ENCODE measurements at regions not wholly inside any gene's neighbourhood (a gene's known extent, or its start where the extent isn't known, plus 50 kb on each side); places are given as distances from the start of the nearest gene placed in this dataset.

- no peak overlapping the region for H2AFZ ChIP-seq (ENCODE audit: low read depth, low read length)
- no peak overlapping the region for H3K27ac ChIP-seq (ENCODE audit: low read length)
- no peak overlapping the region for H3K4me3 ChIP-seq (ENCODE audit: low read length)
- TF ChIP-seq EZH2phosphoT487 (IDR thresholded peaks at IDR 0.05; ENCODE audit: low read depth) (no peak), CTCF (IDR thresholded peaks at IDR 0.05; ENCODE audit: low read depth, low read length) (no peak)
- H3K4me1 ChIP-seq (ENCODE audit: low read length): no peaks in the 10 kb centered on the region
- no peaks in the 10 kb centered on the region for H3K79me2 ChIP-seq (ENCODE audit: low read length)
- H3K36me3 ChIP-seq (replicated peaks; ENCODE audit: low read depth, low read length): no peaks in the 10 kb centered on the region
- H3K4me2 ChIP-seq (ENCODE audit: low read length): no peak overlapping the region
- H3K9ac ChIP-seq (ENCODE audit: low read length): no peak overlapping the region
- H4K20me1 ChIP-seq (ENCODE audit: insufficient read depth, low read length): no peaks in the 10 kb centered on the region
- H3K27me3 ChIP-seq (ENCODE audit: low read depth, low read length): peaks cover 9% of the 10 kb centered on the region
- no peaks in the 10 kb centered on the region for H3K9me3 ChIP-seq (ENCODE audit: insufficient read depth, low read length)
Measured at GRCh38 chr16:50862818-50863643, 121.1 kb downstream of the CYLD start.

- H3K27ac ChIP-seq (ENCODE audit: low read length): no peak overlapping the region
- H3K9ac ChIP-seq (ENCODE audit: low read length): no peak overlapping the region
- no peak overlapping the region for H3K4me3 ChIP-seq (ENCODE audit: low read length)
- no peaks in the 10 kb centered on the region for H3K9me3 ChIP-seq (ENCODE audit: insufficient read depth, low read length)
- no peak overlapping the region for H3K4me2 ChIP-seq (ENCODE audit: low read length)
- H2AFZ ChIP-seq (ENCODE audit: low read depth, low read length): no peak overlapping the region
- no peaks in the 10 kb centered on the region for H3K36me3 ChIP-seq (replicated peaks; ENCODE audit: low read depth, low read length)
- TF ChIP-seq EZH2phosphoT487 (IDR thresholded peaks at IDR 0.05; ENCODE audit: low read depth) (no peak), CTCF (IDR thresholded peaks at IDR 0.05; ENCODE audit: low read depth, low read length) (no peak)
- no peaks in the 10 kb centered on the region for H3K79me2 ChIP-seq (ENCODE audit: low read length)
- H3K4me1 ChIP-seq (ENCODE audit: low read length): no peaks in the 10 kb centered on the region
- no peaks in the 10 kb centered on the region for H4K20me1 ChIP-seq (ENCODE audit: insufficient read depth, low read length)
- H3K27me3 ChIP-seq (ENCODE audit: low read depth, low read length): peaks cover 5% of the 10 kb centered on the region; the same call in 1 of the 2 replicates
Measured at GRCh38 chr16:50861970-50862411, 120.1 kb downstream of the CYLD start.

- Histone ChIP-seq H3K27me3 (ENCODE audit: low read depth, low read length) (peaks cover 4% of the 10 kb centered on the region; the same call in 1 of the 2 replicates), H3K27ac (ENCODE audit: low read length) (no peak overlapping the region), H3K9ac (ENCODE audit: low read length) (no peak overlapping the region), H3K9me3 (ENCODE audit: insufficient read depth, low read length) (no peaks in the 10 kb centered on the region), H3K79me2 (ENCODE audit: low read length) (no peaks in the 10 kb centered on the region), H3K4me2 (ENCODE audit: low read length) (no peak overlapping the region), H3K4me1 (ENCODE audit: low read length) (no peaks in the 10 kb centered on the region), H2AFZ (ENCODE audit: low read depth, low read length) (no peak overlapping the region), H3K36me3 (replicated peaks; ENCODE audit: low read depth, low read length) (no peaks in the 10 kb centered on the region), H4K20me1 (ENCODE audit: insufficient read depth, low read length) (no peaks in the 10 kb centered on the region), H3K4me3 (ENCODE audit: low read length) (no peak overlapping the region)
- TF ChIP-seq CTCF (IDR thresholded peaks at IDR 0.05; ENCODE audit: low read depth, low read length): no peak
- TF ChIP-seq EZH2phosphoT487 (IDR thresholded peaks at IDR 0.05; ENCODE audit: low read depth): no peak
Measured at GRCh38 chr16:50861451-50861850, 119.6 kb downstream of the CYLD start.

GRCh38 chr16:50859628-50860360, 117.9 kb downstream of the CYLD start:
- Histone ChIP-seq H3K4me3 (ENCODE audit: low read length) (no peak overlapping the region), H3K27ac (ENCODE audit: low read length) (no peak overlapping the region), H3K36me3 (replicated peaks; ENCODE audit: low read depth, low read length) (no peaks in the 10 kb centered on the region), H3K4me2 (ENCODE audit: low read length) (no peak overlapping the region), H3K79me2 (ENCODE audit: low read length) (no peaks in the 10 kb centered on the region), H3K9me3 (ENCODE audit: insufficient read depth, low read length) (no peaks in the 10 kb centered on the region), H2AFZ (ENCODE audit: low read depth, low read length) (no peak overlapping the region), H3K27me3 (ENCODE audit: low read depth, low read length) (peaks cover 4% of the 10 kb centered on the region; the same call in 1 of the 2 replicates), H3K9ac (ENCODE audit: low read length) (no peak overlapping the region), H3K4me1 (ENCODE audit: low read length) (no peaks in the 10 kb centered on the region), H4K20me1 (ENCODE audit: insufficient read depth, low read length) (no peaks in the 10 kb centered on the region)
- no peak for TF ChIP-seq EZH2phosphoT487 (IDR thresholded peaks at IDR 0.05; ENCODE audit: low read depth)
- TF ChIP-seq CTCF (IDR thresholded peaks at IDR 0.05; ENCODE audit: low read depth, low read length): no peak
